Naive thymus-derived CD8-positive, alpha-beta T cell (primary cell): ENCODE measurements at regions not wholly inside any gene's neighbourhood (a gene's known extent, or its start where the extent isn't known, plus 50 kb on each side); places are given as distances from the start of the nearest gene placed in this dataset.

Experiments
- ATAC-seq, 2 donors: fragments of 150-1000 bp; cut with Tn5 transposase in 1 of 2; sonication (Bioruptor Pico), chemical (Tn5 transposase) in 1 of 2; 1 replicate in 1 of 2; 2 replicates in 1 of 2; pipeline ENCODE4 v1.10.0; 2021; ENCODE audit warnings: mild to moderate bottlenecking in 2 of 2, moderate library complexity in 2 of 2
- POLR2A ChIA-PET: fragments of 350-600 bp; sonication (Branson Sonifier 250); formaldehyde crosslinking; loops from one replicate; lab custom pipeline; 2021; ENCODE audit warnings: antibody characterized with exemption; lab: Charles Lee
- DNase-seq, 10 donors: peaks; one replicate each; pipeline versions ENCODE4 v3.0.0 to v3.0.0-alpha.2; 2020 to 2022
- H3K27ac Mint-ChIP-seq, 10 donors: one replicate each; pipeline ENCODE4 v1.8.0; 2020 to 2022; ENCODE audit warnings: mild to moderate bottlenecking in 10 of 10, mixed read lengths in 10 of 10, moderate library complexity in 4 of 10, inconsistent platforms in 1 of 10
- H3K27me3 Mint-ChIP-seq, 5 donors: one replicate each; pipeline ENCODE4 v1.8.0; 2021 to 2022; ENCODE audit warnings: mixed read lengths in 5 of 5
- H3K36me3 Mint-ChIP-seq, 3 donors: one replicate each; pipeline ENCODE4 v1.8.0; 2020 to 2022; ENCODE audit warnings: mixed read lengths in 3 of 3, mild to moderate bottlenecking in 2 of 3, inconsistent platforms in 1 of 3
- H3K4me1 Mint-ChIP-seq, 4 donors: one replicate each; pipeline ENCODE4 v1.8.0; 2021 to 2022; ENCODE audit warnings: mixed read lengths in 4 of 4
- H3K4me3 Mint-ChIP-seq, 10 donors: one replicate each; pipeline ENCODE4 v1.8.0; 2020 to 2022; ENCODE audit warnings: mild to moderate bottlenecking in 10 of 10, mixed read lengths in 10 of 10, moderate library complexity in 6 of 10, inconsistent platforms in 1 of 10
- H3K9me3 Mint-ChIP-seq, 9 donors: one replicate each; pipeline ENCODE4 v1.8.0; 2020 to 2022; ENCODE audit warnings: mixed read lengths in 9 of 9, mild to moderate bottlenecking in 3 of 9, inconsistent platforms in 1 of 9, moderate library complexity in 1 of 9

GRCh38 chr1:81242103-81242502 is 558.6 kb upstream of the ADGRL2 start:
- Mint-ChIP-seq H3K36me3 (no peaks in the 10 kb centered on the region), H3K4me3 (no peak overlapping the region), H3K4me1 (peaks cover 0 to 5% (median under 1%) of the 10 kb centered on the region in 4 donors), H3K9me3 (peaks cover 2 to 20% (median 9%) of the 10 kb centered on the region in 9 donors), H3K27me3 (peaks cover 0 to 6% (median 0%) of the 10 kb centered on the region in 5 donors), H3K27ac (no peak overlapping the region)
- POLR2A ChIA-PET, result no interaction called here
- no peak for ATAC-seq
- no peak for DNase-seq

GRCh38 chr1:81238129-81238528 is 562.6 kb upstream of the ADGRL2 start:
- Mint-ChIP-seq H3K9me3 (peaks cover 0 to 7% (median 0%) of the 10 kb centered on the region in 9 donors), H3K27ac (no peak overlapping the region), H3K27me3 (no peaks in the 10 kb centered on the region), H3K4me1 (peaks cover 0 to 1% (median 0%) of the 10 kb centered on the region in 4 donors), H3K36me3 (no peaks in the 10 kb centered on the region), H3K4me3 (no peak overlapping the region)
- DNase-seq (no peak), ATAC-seq (no peak)
- POLR2A ChIA-PET, result no interaction called here

- H3K4me1 Mint-ChIP-seq, result peaks cover 0 to 1% (median 0%) of the 10 kb centered on the region in 4 donors
- H3K27me3 Mint-ChIP-seq, result no peaks in the 10 kb centered on the region
- no peak for ATAC-seq
- H3K9me3 Mint-ChIP-seq, result peaks cover 0 to 7% (median 0%) of the 10 kb centered on the region in 9 donors
- H3K36me3 Mint-ChIP-seq, result no peaks in the 10 kb centered on the region
- H3K27ac Mint-ChIP-seq, result no peak overlapping the region
- no peak for DNase-seq
- POLR2A ChIA-PET, result no interaction called here
- H3K4me3 Mint-ChIP-seq, result no peak overlapping the region
Measured at GRCh38 chr1:81237473-81238089, 563.2 kb upstream of the ADGRL2 start.

- DNase-seq, result no peak
- Mint-ChIP-seq H3K9me3 (peaks cover 0 to 2% (median 0%) of the 10 kb centered on the region in 9 donors), H3K4me3 (no peak overlapping the region), H3K27ac (no peak overlapping the region), H3K4me1 (peaks cover 0 to 1% (median 0%) of the 10 kb centered on the region in 4 donors), H3K27me3 (no peaks in the 10 kb centered on the region), H3K36me3 (no peaks in the 10 kb centered on the region)
- POLR2A ChIA-PET, result no interaction called here
- no peak for ATAC-seq
Measured at GRCh38 chr1:81234237-81234636, 566.5 kb upstream of the ADGRL2 start.

GRCh38 chr1:81233591-81233990 is 567.1 kb upstream of the ADGRL2 start:
- no peaks in the 10 kb centered on the region for H3K27me3 Mint-ChIP-seq
- no peak overlapping the region for H3K27ac Mint-ChIP-seq
- POLR2A ChIA-PET, result no interaction called here
- DNase-seq (no peak), ATAC-seq (no peak)
- no peaks in the 10 kb centered on the region for H3K36me3 Mint-ChIP-seq
- H3K9me3 Mint-ChIP-seq, result peaks cover 0 to 2% (median 0%) of the 10 kb centered on the region in 9 donors
- H3K4me3 Mint-ChIP-seq, result no peak overlapping the region
- H3K4me1 Mint-ChIP-seq, result peaks cover 0 to 1% (median 0%) of the 10 kb centered on the region in 4 donors

GRCh38 chr1:81232420-81232819 is 568.3 kb upstream of the ADGRL2 start:
- no peaks in the 10 kb centered on the region for H3K27me3 Mint-ChIP-seq
- no peak overlapping the region for H3K27ac Mint-ChIP-seq
- DNase-seq (no peak), ATAC-seq (no peak)
- peaks cover 0 to 2% (median 0%) of the 10 kb centered on the region in 9 donors for H3K9me3 Mint-ChIP-seq
- no peaks in the 10 kb centered on the region for H3K36me3 Mint-ChIP-seq
- POLR2A ChIA-PET, result no interaction called here
- no peaks in the 10 kb centered on the region for H3K4me1 Mint-ChIP-seq
- H3K4me3 Mint-ChIP-seq, result no peak overlapping the region

- ATAC-seq (no peak), DNase-seq (no peak)
- Mint-ChIP-seq H3K4me1 (no peaks in the 10 kb centered on the region), H3K9me3 (peaks cover 0 to 2% (median 0%) of the 10 kb centered on the region in 9 donors), H3K27ac (no peak overlapping the region), H3K36me3 (no peaks in the 10 kb centered on the region), H3K4me3 (no peak overlapping the region), H3K27me3 (no peaks in the 10 kb centered on the region)
- POLR2A ChIA-PET, result no interaction called here
Measured at GRCh38 chr1:81231729-81232038, 569.0 kb upstream of the ADGRL2 start.

- Mint-ChIP-seq H3K4me1 (no peaks in the 10 kb centered on the region), H3K4me3 (no peak overlapping the region), H3K27me3 (no peaks in the 10 kb centered on the region), H3K36me3 (no peaks in the 10 kb centered on the region), H3K27ac (no peak overlapping the region), H3K9me3 (peaks cover 0 to 2% (median 0%) of the 10 kb centered on the region in 9 donors)
- no peak for DNase-seq
- no peak for ATAC-seq
- POLR2A ChIA-PET, result no interaction called here
Measured at GRCh38 chr1:81230983-81231728, 569.6 kb upstream of the ADGRL2 start.

GRCh38 chr1:81228926-81229325 is 571.8 kb upstream of the ADGRL2 start:
- no peak for ATAC-seq
- Mint-ChIP-seq H3K4me1 (no peaks in the 10 kb centered on the region), H3K4me3 (no peak overlapping the region), H3K27ac (no peak overlapping the region), H3K36me3 (no peaks in the 10 kb centered on the region), H3K9me3 (peaks cover 0 to 2% (median 0%) of the 10 kb centered on the region in 9 donors), H3K27me3 (no peaks in the 10 kb centered on the region)
- POLR2A ChIA-PET, result no interaction called here
- DNase-seq, result no peak

GRCh38 chr1:81226603-81226928 is 574.2 kb upstream of the ADGRL2 start:
- no peak for DNase-seq
- Mint-ChIP-seq H3K36me3 (no peaks in the 10 kb centered on the region), H3K27me3 (no peaks in the 10 kb centered on the region), H3K27ac (no peak overlapping the region), H3K4me3 (no peak overlapping the region), H3K4me1 (no peaks in the 10 kb centered on the region), H3K9me3 (peaks cover 0 to 2% (median 0%) of the 10 kb centered on the region in 9 donors)
- ATAC-seq, result no peak
- POLR2A ChIA-PET, result no interaction called here

GRCh38 chr1:81225789-81226602 is 574.7 kb upstream of the ADGRL2 start:
- Mint-ChIP-seq H3K27me3 (no peaks in the 10 kb centered on the region), H3K9me3 (peaks cover 0 to 3% (median 0%) of the 10 kb centered on the region in 9 donors), H3K27ac (no peak overlapping the region), H3K4me3 (no peak overlapping the region), H3K4me1 (no peaks in the 10 kb centered on the region), H3K36me3 (no peaks in the 10 kb centered on the region)
- DNase-seq, result no peak
- POLR2A ChIA-PET, result no interaction called here
- no peak for ATAC-seq

- Mint-ChIP-seq H3K4me3 (no peak overlapping the region), H3K27ac (no peak overlapping the region), H3K27me3 (no peaks in the 10 kb centered on the region), H3K4me1 (no peaks in the 10 kb centered on the region), H3K9me3 (peaks cover 0 to 3% (median 0%) of the 10 kb centered on the region in 9 donors), H3K36me3 (no peaks in the 10 kb centered on the region)
- no peak for DNase-seq
- POLR2A ChIA-PET, result no interaction called here
- ATAC-seq, result no peak
Measured at GRCh38 chr1:81224222-81224621, 576.5 kb upstream of the ADGRL2 start.

GRCh38 chr1:81221564-81221963 is 579.2 kb upstream of the ADGRL2 start:
- Mint-ChIP-seq H3K36me3 (no peaks in the 10 kb centered on the region), H3K9me3 (peaks cover 0 to 3% (median 0%) of the 10 kb centered on the region in 9 donors), H3K27me3 (no peaks in the 10 kb centered on the region), H3K4me3 (no peak overlapping the region), H3K4me1 (no peaks in the 10 kb centered on the region), H3K27ac (no peak overlapping the region)
- POLR2A ChIA-PET, result no interaction called here
- no peak for ATAC-seq
- DNase-seq, result no peak
